GM12878 (cell line): ENCODE measurements at regions not wholly inside any gene's neighbourhood (a gene's known extent, or its start where the extent isn't known, plus 50 kb on each side); places are given as distances from the start of the nearest gene placed in this dataset.

Source experiments
- CREB1 ChIP-seq: IDR thresholded peaks from 2 replicates; pipeline ENCODE4 v1.6.1; 2012; ENCODE audit warnings: low read depth, mild to moderate bottlenecking, inconsistent platforms
- CTCF ChIP-seq, 3 experiments: IDR thresholded peaks in 2 of 3; conservative IDR thresholded peaks in 1 of 3; 2 replicates each; pipeline ENCODE4 v1.5.1; 2011; ENCODE audit warnings: low read depth in 3 of 3, low read length in 3 of 3, mild to moderate bottlenecking in 3 of 3, control low read depth in 2 of 3, moderate library complexity in 2 of 3, inconsistent platforms in 1 of 3, mixed read lengths in 1 of 3; ENCODE audit not compliant: control insufficient read depth in 2 of 3, insufficient read depth in 1 of 3; ENCODE audit errors: extremely low read depth in 1 of 3
- EP300 ChIP-seq, 2 experiments: fragments of 150-350 bp in 1 of 2; IDR thresholded peaks; 2 replicates each; pipeline ENCODE4 v1.6.1; 2011 to 2012; ENCODE audit warnings: low read depth in 2 of 2, low read length in 2 of 2, borderline replicate concordance in 1 of 2, improper control_type of control experiment in 1 of 2, inconsistent platforms in 1 of 2; ENCODE audit not compliant: control insufficient read depth in 1 of 2
- YBX1 ChIP-seq: fragments of 450-650 bp; IDR thresholded peaks from 2 replicates; pipeline ENCODE4 v1.6.1; 2016; ENCODE audit warnings: antibody characterized with exemption
- ZBTB40 ChIP-seq: fragments of 450-650 bp; IDR thresholded peaks from 2 replicates; pipeline ENCODE4 v1.6.1; 2016; ENCODE audit warnings: mild to moderate bottlenecking, moderate library complexity, borderline replicate concordance

DNA sequence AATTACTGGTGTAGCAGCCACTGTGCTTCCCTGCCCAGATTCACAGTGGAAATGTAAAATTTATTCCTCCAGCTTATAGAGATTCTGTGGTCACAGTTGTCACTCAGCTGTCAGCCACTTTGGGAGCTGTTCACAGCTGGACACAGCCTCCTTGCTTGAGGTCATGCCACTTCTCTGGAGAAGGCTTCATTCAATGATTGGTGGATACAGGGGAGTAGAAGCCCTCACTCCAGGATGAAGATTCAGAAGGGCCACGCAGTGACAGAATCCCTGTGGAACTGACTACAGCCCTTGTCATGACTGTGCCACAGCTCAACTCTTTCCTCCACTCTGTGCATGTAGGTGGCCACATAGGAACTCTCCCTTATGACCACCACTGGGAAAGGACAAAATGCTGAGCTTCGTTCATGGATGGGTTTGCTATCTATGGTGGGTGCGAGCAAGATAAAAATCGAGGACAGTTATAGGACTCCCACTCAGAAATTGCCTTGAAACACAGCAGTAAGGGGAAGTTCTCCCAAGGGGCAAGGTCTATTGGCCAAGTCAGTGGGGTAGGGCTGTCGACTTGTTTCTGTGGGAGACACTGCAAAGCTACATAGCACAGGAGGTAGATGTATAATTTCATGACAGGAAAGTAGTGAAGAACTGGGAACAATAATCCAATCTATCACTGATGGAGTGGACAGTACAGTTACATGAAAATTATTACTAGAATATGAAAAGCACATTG lies 98.7 kb downstream of the CCNA1 start:
- no peak for TF ChIP-seq ZBTB40
- no peak for TF ChIP-seq EP300 (IDR thresholded peaks at IDR 0.05; ENCODE audit: borderline replicate concordance in 1 of 2, control insufficient read depth in 1 of 2, low read depth in 2 of 2, low read length in 2 of 2)
- TF ChIP-seq CTCF (IDR thresholded peaks at IDR 0.05 in 2 of 3, conservative IDR thresholded peaks at IDR 0.05 in 1 of 3; ENCODE audit: control insufficient read depth in 2 of 3, extremely low read depth in 1 of 3, insufficient read depth in 1 of 3, low read depth in 3 of 3, low read length in 3 of 3): no peak
- TF ChIP-seq YBX1: no peak
- no peak for TF ChIP-seq CREB1
